ENCODE measurements at regions not wholly inside any gene's neighbourhood (a gene's known extent, or its start where the extent isn't known, plus 50 kb on each side); places are given as distances from the start of the nearest gene placed in this dataset.

DNA sequence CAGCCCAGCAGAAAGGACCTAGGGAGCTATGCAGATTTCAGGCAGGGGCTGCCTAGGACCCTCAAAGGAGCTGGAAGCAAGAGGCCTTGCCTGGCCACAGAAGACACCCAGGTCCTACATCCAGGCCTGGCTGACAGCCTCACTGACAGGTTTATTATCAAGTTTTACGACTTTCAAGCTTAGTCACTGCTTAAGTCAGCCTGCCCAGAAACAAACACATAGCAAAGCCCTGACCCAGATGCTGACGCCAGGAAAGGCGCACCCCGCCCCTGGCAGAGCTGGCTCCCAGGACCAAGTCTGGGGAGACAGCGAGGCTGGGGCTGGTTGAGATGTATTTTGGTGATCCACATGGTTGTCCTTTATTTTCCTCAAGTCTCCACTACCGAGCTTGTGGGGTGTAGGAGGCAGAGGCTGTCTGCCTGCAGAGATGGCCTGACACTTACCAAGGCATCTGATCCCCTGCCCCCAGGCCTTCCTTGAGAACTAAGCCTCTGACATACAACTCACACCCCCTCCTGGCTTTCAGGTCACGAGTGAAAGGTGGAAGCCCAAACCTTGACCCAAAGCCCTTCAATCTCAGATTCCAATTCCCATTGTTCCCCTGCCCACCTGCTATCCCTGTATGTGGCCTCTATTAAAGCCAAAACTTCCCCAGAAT is 80.7 kb upstream of the EMX2 start:
- TF ChIP-seq, protein P1, sequence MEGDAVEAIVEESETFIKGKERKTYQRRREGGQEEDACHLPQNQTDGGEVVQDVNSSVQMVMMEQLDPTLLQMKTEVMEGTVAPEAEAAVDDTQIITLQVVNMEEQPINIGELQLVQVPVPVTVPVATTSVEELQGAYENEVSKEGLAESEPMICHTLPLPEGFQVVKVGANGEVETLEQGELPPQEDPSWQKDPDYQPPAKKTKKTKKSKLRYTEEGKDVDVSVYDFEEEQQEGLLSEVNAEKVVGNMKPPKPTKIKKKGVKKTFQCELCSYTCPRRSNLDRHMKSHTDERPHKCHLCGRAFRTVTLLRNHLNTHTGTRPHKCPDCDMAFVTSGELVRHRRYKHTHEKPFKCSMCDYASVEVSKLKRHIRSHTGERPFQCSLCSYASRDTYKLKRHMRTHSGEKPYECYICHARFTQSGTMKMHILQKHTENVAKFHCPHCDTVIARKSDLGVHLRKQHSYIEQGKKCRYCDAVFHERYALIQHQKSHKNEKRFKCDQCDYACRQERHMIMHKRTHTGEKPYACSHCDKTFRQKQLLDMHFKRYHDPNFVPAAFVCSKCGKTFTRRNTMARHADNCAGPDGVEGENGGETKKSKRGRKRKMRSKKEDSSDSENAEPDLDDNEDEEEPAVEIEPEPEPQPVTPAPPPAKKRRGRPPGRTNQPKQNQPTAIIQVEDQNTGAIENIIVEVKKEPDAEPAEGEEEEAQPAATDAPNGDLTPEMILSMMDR (conservative IDR thresholded peaks at IDR 0.05; ENCODE audit: low read length): no peak
- TF ChIP-seq EZH2phosphoT487 (IDR thresholded peaks at IDR 0.05; ENCODE audit: borderline replicate concordance, low read depth, low read length): no peak

Data from OCI-LY7 (cell line).